ENCODE measurements at regions not wholly inside any gene's neighbourhood (a gene's known extent, or its start where the extent isn't known, plus 50 kb on each side); places are given as distances from the start of the nearest gene placed in this dataset.

DNA sequence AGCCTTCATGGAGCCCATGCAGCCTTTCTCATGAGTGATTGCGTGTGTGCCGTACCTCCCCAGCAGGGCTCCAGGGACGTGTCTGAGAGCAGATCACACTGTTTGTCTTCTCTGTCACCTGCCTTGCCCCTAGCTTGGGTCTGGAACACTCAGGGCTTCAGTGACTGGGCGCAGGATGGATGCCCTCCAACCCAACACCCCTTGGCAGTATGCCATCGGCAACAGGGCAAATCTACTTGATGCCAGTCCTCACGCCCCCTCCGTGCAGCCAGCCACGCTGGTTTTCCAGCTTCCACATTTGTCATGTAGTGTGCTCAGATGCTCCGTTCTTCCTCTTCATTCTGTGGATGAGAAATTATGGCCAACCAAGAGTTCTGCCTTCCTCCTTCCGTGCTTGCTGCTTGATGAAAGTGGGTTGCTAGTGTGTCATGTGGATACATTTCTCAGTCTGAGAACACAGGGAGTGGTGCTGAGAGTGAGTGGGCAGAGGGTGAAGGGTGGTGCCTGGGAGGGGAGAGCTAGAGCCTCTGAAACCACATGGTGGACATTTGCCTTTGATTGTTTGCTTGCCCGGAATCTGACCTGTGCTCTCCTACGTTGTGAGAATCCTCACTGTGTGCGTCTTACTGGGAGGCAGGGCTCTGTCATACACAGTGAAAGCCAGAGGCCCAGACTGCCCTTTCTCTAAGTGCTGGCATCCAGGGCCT, 97.2 kb downstream of the FAM43A start:
- H3K27ac ChIP-seq (ENCODE audit: low read depth, low read length), result no peak overlapping the region
- 91% methylated on average over 13 of the region's 13 CpGs for WGBS

GRCh38 chr3:194784361-194784760, 98.7 kb downstream of the FAM43A start:
- H3K27me3 ChIP-seq (ENCODE audit: insufficient read depth, low read length), result no peaks in the 10 kb centered on the region
- H3K9me3 ChIP-seq (ENCODE audit: insufficient read depth, low read depth, low read length), result no peaks in the 10 kb centered on the region
- H3K27ac ChIP-seq (ENCODE audit: low read depth, low read length), result no peak overlapping the region
- H3K9ac ChIP-seq (ENCODE audit: low read depth, low read length), result no peak overlapping the region
- no peaks in the 10 kb centered on the region for H3K4me1 ChIP-seq (ENCODE audit: insufficient read depth, low read length)
- no peaks in the 10 kb centered on the region for H3K36me3 ChIP-seq (ENCODE audit: insufficient read depth, low read length)
- no peak overlapping the region for H3K4me3 ChIP-seq (ENCODE audit: low read length)
- 97% methylated on average over 3 of the region's 5 CpGs for WGBS

More for the DNA sequence above, 97.2 kb downstream of the FAM43A start:
- Histone ChIP-seq H3K36me3 (ENCODE audit: insufficient read depth, low read length) (no peaks in the 10 kb centered on the region), H3K27me3 (ENCODE audit: insufficient read depth, low read length) (no peaks in the 10 kb centered on the region), H3K9me3 (ENCODE audit: insufficient read depth, low read depth, low read length) (no peaks in the 10 kb centered on the region), H3K4me3 (ENCODE audit: low read length) (no peak overlapping the region), H3K4me1 (ENCODE audit: insufficient read depth, low read length) (peaks cover 4% of the 10 kb centered on the region), H3K9ac (ENCODE audit: low read depth, low read length) (no peak overlapping the region)

- Histone ChIP-seq H3K27me3 (ENCODE audit: insufficient read depth, low read length) (no peaks in the 10 kb centered on the region), H3K27ac (ENCODE audit: low read depth, low read length) (no peak overlapping the region), H3K9me3 (ENCODE audit: insufficient read depth, low read depth, low read length) (no peaks in the 10 kb centered on the region), H3K36me3 (ENCODE audit: insufficient read depth, low read length) (no peaks in the 10 kb centered on the region), H3K9ac (ENCODE audit: low read depth, low read length) (no peak overlapping the region), H3K4me3 (ENCODE audit: low read length) (no peak overlapping the region), H3K4me1 (ENCODE audit: insufficient read depth, low read length) (no peaks in the 10 kb centered on the region)
- 92% methylated on average over 4 of the region's 4 CpGs for WGBS
These were observed 99.6 kb downstream of the FAM43A start for GRCh38 chr3:194785315-194785714.

GRCh38 chr3:194787072-194787471, 101.4 kb downstream of the FAM43A start:
- 97% methylated on average over 2 of the region's 2 CpGs for WGBS
- Histone ChIP-seq H3K4me3 (ENCODE audit: low read length) (no peak overlapping the region), H3K9me3 (ENCODE audit: insufficient read depth, low read depth, low read length) (no peaks in the 10 kb centered on the region), H3K36me3 (ENCODE audit: insufficient read depth, low read length) (no peaks in the 10 kb centered on the region), H3K9ac (ENCODE audit: low read depth, low read length) (no peak overlapping the region), H3K27me3 (ENCODE audit: insufficient read depth, low read length) (no peaks in the 10 kb centered on the region), H3K4me1 (ENCODE audit: insufficient read depth, low read length) (no peaks in the 10 kb centered on the region), H3K27ac (ENCODE audit: low read depth, low read length) (no peak overlapping the region)

DNA sequence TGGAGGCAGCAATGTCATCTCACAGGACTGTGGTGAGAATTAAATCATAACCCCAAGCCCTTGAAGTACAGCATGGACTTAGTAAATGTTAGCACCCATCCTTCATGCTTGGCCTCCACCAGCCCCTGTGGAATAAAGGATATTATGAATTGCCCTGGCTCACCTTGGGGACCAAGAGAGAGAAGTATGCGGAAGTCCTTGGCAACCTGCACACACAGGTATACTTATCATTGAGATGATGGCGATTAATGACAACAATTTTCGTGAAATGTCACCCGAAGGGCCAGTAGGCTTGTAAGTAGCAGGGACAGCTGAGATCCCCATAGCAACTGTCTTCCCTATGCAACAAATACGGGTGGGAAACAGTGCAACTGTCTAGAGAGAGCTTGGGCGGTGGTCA, 102.0 kb downstream of the FAM43A start:
- Histone ChIP-seq H3K27me3 (ENCODE audit: insufficient read depth, low read length) (no peaks in the 10 kb centered on the region), H3K27ac (ENCODE audit: low read depth, low read length) (no peak overlapping the region), H3K9ac (ENCODE audit: low read depth, low read length) (no peak overlapping the region), H3K4me3 (ENCODE audit: low read length) (no peak overlapping the region), H3K9me3 (ENCODE audit: insufficient read depth, low read depth, low read length) (no peaks in the 10 kb centered on the region), H3K36me3 (ENCODE audit: insufficient read depth, low read length) (no peaks in the 10 kb centered on the region), H3K4me1 (ENCODE audit: insufficient read depth, low read length) (no peaks in the 10 kb centered on the region)
- 91% methylated on average over 6 of the region's 6 CpGs for WGBS

DNA sequence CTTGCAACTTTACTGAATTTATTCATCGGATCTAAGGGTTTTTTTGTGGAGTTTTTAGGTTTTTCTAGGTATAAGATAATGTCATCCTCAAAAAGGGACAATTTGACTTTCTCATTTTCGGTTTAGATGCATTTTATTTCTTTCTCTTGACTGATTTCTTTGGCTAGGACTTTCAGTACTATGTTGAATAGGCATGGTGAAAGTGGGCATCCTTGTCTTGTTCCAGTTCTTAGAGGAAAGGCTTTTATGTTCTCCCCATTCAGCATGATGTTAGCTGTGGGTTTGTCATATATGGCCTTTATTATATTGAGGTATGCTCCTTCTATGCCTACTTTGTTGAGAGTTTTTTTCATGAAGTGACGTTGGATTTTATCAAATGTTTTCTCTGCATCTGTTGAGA, 106.7 kb downstream of the FAM43A start:
- 92% methylated on average over 3 of the region's 3 CpGs for WGBS
- Histone ChIP-seq H3K9me3 (ENCODE audit: insufficient read depth, low read depth, low read length) (no peaks in the 10 kb centered on the region; the same call in 1 of the 2 replicates), H3K27ac (ENCODE audit: low read depth, low read length) (no peak overlapping the region), H3K4me1 (ENCODE audit: insufficient read depth, low read length) (no peaks in the 10 kb centered on the region), H3K27me3 (ENCODE audit: insufficient read depth, low read length) (no peaks in the 10 kb centered on the region), H3K4me3 (ENCODE audit: low read length) (no peak overlapping the region), H3K9ac (ENCODE audit: low read depth, low read length) (no peak overlapping the region), H3K36me3 (ENCODE audit: insufficient read depth, low read length) (no peaks in the 10 kb centered on the region)

DNA sequence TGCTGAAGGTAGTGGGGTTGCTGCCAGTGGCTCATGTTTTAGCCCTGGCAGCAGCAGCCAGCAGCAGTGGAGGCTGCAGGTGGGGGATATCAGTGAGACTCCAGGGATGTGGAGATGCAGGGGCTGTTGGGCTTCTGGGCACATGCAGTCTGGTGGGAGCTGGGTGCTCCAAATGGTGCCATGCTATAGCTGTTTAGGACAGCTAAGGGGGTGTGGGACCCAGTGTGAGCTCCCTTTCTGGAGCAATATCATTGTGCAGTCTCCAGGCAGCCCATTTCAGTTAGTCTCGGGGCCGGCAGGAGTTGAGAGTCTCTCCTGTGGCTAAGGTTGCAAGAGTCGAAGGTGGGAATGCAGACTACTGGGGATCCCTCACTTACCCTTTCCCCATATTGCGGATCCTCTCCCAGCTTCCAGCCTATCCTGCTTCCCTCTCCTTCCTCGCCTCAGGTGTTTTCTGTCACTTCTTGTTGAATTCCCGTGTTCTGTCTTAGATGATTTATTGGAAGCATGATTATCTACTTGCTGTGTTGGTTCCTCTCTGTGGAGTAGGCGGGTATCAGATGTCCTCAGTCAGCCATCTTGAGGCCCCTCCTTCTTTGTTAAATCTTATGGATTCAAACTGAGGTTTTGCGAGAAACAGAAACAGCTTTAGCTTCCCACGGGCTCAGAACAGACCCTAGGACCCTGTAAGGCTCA, 112.0 kb downstream of the FAM43A start:
- H3K27me3 ChIP-seq (ENCODE audit: insufficient read depth, low read length), result no peaks in the 10 kb centered on the region
- no peak overlapping the region for H3K9ac ChIP-seq (ENCODE audit: low read depth, low read length)
- no peaks in the 10 kb centered on the region for H3K36me3 ChIP-seq (ENCODE audit: insufficient read depth, low read length)
- H3K4me1 ChIP-seq (ENCODE audit: insufficient read depth, low read length), result peaks cover 8% of the 10 kb centered on the region; the same call in 1 of the 2 replicates
- H3K4me3 ChIP-seq (ENCODE audit: low read length), result no peak overlapping the region
- no peak overlapping the region for H3K27ac ChIP-seq (ENCODE audit: low read depth, low read length)
- WGBS, result 91% methylated on average over 9 of the region's 9 CpGs
- no peaks in the 10 kb centered on the region; the same call in 1 of the 2 replicates for H3K9me3 ChIP-seq (ENCODE audit: insufficient read depth, low read depth, low read length)

DNA sequence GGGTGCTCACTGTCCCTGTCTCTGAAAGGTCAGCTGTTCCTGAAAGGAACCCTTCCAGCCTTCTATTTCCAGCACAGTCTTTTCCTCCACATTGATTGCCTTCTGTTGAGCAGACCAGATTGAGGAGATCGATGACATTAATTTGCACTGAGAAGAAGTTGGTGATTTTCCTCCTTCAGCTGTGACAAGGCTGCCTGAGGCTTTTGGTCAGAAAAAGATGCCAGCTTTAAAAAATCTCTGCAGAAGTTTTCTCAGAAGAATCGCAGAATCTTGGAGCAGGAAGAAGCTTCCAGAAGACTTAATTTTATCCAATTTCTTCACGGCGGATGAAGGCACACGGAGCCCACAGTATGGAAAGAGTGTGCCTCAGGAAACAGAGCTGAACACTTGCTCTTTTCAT, 112.8 kb downstream of the FAM43A start:
- 95% methylated on average over 5 of the region's 5 CpGs for WGBS
- H3K36me3 ChIP-seq (ENCODE audit: insufficient read depth, low read length), result no peaks in the 10 kb centered on the region

DNA sequence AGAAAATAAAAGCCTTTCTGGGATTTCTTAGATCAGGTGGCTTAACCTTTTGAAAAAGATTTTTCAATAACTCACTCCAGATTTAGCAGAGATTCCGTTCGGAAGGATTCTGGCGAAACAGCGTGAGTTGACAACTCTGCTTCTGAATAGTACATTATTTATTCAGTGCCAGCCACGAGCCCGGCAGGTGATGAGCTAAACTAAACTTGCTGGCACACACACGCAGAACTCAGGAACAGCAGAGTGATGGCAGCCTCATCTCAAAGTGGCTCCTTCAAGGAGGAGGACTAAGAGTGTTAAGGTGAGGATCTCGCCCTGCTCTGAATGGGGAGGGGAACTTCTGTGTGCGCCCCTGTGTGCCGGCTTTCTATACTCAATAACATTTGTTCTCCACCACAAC, 114.3 kb downstream of the FAM43A start:
- Histone ChIP-seq H3K4me3 (ENCODE audit: low read length) (no peak overlapping the region), H3K9me3 (ENCODE audit: insufficient read depth, low read depth, low read length) (no peaks in the 10 kb centered on the region; the same call in 1 of the 2 replicates), H3K9ac (ENCODE audit: low read depth, low read length) (no peak overlapping the region), H3K4me1 (ENCODE audit: insufficient read depth, low read length) (peaks cover 8% of the 10 kb centered on the region; the same call in 1 of the 2 replicates), H3K36me3 (ENCODE audit: insufficient read depth, low read length) (no peaks in the 10 kb centered on the region), H3K27ac (ENCODE audit: low read depth, low read length) (no peak overlapping the region), H3K27me3 (ENCODE audit: insufficient read depth, low read length) (no peaks in the 10 kb centered on the region)
- 93% methylated on average over 9 of the region's 10 CpGs for WGBS

More for the DNA sequence above, 112.8 kb downstream of the FAM43A start:
- no peaks in the 10 kb centered on the region; the same call in 1 of the 2 replicates for H3K9me3 ChIP-seq (ENCODE audit: insufficient read depth, low read depth, low read length)
- H3K27ac ChIP-seq (ENCODE audit: low read depth, low read length), result no peak overlapping the region
- H3K4me1 ChIP-seq (ENCODE audit: insufficient read depth, low read length), result peaks cover 8% of the 10 kb centered on the region; the same call in 1 of the 2 replicates
- no peak overlapping the region for H3K4me3 ChIP-seq (ENCODE audit: low read length)
- no peaks in the 10 kb centered on the region for H3K27me3 ChIP-seq (ENCODE audit: insufficient read depth, low read length)
- no peak overlapping the region for H3K9ac ChIP-seq (ENCODE audit: low read depth, low read length)

DNA sequence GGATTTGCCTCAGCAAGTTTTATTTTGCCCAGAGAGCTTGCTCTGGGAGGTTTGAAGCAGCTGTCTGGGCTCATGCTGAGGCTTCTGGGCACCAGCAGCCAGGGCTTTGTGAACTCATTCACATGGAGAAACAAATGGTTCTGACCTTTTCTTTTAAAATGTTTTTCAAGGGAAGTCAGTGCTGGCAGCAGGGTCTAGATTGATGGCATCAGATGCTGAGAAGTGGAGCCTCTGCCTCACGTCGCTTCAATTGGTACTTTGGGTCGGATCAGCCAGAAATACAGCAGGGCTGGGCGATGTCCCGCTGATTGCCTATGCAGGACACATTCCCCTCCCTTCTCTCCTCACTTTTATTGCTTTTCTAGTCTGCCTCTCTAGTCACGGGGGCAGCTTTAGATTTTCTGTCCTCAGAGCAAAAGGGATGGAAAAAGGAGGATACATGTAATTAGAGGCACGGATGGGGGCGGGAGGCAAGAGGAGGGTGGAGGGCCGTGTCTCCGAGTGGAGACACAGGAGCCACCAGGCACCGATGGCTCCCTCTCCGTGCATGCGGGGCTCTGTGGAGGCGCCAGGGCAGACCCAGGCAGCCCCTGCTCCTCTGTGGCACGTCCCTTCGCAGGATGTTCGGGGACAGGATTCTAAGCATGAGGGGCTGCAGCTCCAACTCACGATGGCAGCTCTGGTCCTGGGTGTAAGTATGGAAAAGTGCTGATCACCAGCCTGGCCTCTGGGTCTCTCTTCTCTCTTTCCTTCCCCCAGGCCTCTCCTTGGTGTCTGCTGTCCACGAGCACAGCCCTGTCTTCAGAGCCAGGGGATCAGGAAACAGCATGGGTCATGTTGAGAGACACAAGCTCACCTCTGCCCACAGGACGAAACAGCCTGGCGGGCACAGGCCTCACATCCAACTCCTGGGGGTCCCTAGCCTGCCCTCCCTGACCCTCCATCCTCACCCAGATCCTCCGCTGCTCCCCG, 116.1 kb downstream of the FAM43A start:
- Histone ChIP-seq H3K4me3 (ENCODE audit: low read length) (no peak overlapping the region), H3K27ac (ENCODE audit: low read depth, low read length) (no peak overlapping the region; the same call in 1 of the 2 replicates), H3K27me3 (ENCODE audit: insufficient read depth, low read length) (no peaks in the 10 kb centered on the region), H3K4me1 (ENCODE audit: insufficient read depth, low read length) (peaks cover 8% of the 10 kb centered on the region; the same call in 1 of the 2 replicates), H3K9me3 (ENCODE audit: insufficient read depth, low read depth, low read length) (no peaks in the 10 kb centered on the region), H3K36me3 (ENCODE audit: insufficient read depth, low read length) (no peaks in the 10 kb centered on the region), H3K9ac (ENCODE audit: low read depth, low read length) (no peak overlapping the region)
- 77% methylated on average over 23 of the region's 23 CpGs for WGBS
